Hippocampal formation (tissue), 2 donors: ENCODE measurements at regions not wholly inside any gene's neighbourhood (a gene's known extent, or its start where the extent isn't known, plus 50 kb on each side); places are given as distances from the start of the nearest gene placed in this dataset.
"Not testable (repeated sequence)": the region's sequence is repeated elsewhere in the genome, so short reads cannot be mapped to it uniquely, and the experiment has no call there.

ENCODE experiments used
- DNase-seq, 2 donors: peaks; one replicate each; lab custom pipeline; 2025; lab: John Stamatoyannopoulos, UW

DNA sequence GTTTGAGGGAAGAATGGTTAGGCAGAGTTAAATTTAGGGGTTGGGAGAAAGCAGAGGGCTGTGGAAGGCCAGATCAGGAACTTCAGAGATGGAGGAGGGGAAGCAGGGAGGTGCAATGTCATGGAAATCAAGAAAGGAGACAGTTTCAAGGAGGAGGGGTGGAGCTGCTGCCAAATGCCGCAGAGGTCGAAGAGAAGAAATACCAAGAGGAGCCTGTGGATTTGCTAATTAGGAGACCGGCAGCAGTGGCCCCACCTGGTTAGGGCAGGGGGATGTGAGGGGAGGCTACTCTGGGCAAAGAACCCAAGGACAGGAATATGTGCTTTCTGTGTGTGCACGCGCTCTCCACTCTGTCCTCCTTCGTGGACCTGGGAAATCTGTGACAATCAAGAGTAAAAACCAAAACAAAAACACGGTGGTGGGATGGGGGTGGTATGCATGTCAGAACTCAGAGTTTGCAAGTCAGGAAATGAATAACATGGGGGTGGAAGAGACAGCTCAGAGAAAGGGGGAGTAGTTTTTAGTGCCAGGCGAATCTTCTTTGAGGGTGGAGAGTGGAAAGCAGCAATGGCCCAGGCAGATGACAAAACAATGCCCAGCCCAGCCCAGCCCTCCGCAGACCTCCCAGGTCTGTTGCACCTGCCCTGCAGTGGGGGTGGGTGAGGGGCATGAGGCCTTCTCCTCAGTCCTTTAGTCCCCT is 102.9 kb upstream of the PAX2 start:
- DNase-seq, result no peak

GRCh38 chr10:100645091-100645490 is 100.3 kb upstream of the PAX2 start:
- no peak for DNase-seq

GRCh38 chr10:100645613-100646392 is 99.6 kb upstream of the PAX2 start:
- DNase-seq, result no peak

- no peak for DNase-seq
Observed at GRCh38 chr10:100647928-100648327, 97.5 kb upstream of the PAX2 start.

GRCh38 chr10:100650693-100651092 is 94.7 kb upstream of the PAX2 start:
- no peak for DNase-seq

DNA sequence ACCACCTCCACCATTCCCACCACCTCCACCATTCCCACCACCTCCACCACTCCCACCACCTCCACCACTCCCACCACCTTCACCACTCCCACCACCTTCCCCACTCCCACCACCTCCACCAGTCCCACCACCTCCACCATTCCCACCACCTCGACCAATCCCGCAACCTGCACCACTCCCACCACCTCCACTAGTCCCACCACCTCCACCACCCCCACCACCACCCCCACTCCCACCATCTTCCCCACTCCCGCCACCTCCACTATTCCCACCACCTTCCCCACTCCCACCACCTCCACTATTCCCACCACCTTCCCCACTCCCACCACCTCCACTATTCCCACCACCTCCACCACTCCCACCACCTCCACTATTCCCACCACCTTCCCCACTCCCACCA is 94.3 kb upstream of the PAX2 start:
- DNase-seq, result not testable (repeated sequence)

GRCh38 chr10:100651916-100652315 is 93.5 kb upstream of the PAX2 start:
- no peak for DNase-seq

DNA sequence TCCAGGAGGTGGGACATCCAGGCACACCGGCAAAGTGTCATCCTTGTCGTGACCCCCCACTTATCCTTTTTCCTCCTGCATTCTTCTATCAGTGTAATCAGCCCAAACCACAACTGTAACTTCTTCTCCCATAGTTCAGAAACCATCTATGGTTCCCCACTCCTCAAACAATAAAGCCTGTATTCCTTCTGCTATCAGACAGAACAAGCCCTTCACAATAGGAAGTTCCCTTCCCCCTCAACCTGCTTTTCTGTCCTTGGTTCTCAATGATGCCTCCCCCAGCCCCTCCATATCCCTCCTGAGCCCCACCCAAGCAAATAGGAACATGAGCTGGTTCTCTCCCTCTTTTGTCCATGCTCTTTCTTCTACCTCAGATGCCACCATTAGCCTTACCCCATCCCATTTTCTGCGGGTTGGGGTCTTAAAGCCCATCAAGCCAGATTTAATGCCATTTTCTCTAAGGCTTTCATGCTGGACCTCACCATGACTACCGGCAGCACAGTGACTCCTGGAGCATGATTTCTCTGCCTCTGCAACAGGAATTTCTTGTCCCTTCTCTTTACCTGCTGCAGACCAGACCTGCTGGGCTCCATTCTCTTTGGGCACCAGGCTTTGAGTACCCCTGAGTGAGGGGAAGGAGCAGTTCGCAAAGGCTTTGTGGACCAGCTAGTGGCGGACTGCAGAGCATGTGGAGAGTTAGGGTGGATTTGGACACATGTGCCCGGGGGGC is 92.8 kb upstream of the PAX2 start:
- no peak for DNase-seq

GRCh38 chr10:100653238-100653956 is 92.0 kb upstream of the PAX2 start:
- no peak for DNase-seq

- no peak for DNase-seq
Observed at GRCh38 chr10:100653957-100654781, 91.2 kb upstream of the PAX2 start.

DNA sequence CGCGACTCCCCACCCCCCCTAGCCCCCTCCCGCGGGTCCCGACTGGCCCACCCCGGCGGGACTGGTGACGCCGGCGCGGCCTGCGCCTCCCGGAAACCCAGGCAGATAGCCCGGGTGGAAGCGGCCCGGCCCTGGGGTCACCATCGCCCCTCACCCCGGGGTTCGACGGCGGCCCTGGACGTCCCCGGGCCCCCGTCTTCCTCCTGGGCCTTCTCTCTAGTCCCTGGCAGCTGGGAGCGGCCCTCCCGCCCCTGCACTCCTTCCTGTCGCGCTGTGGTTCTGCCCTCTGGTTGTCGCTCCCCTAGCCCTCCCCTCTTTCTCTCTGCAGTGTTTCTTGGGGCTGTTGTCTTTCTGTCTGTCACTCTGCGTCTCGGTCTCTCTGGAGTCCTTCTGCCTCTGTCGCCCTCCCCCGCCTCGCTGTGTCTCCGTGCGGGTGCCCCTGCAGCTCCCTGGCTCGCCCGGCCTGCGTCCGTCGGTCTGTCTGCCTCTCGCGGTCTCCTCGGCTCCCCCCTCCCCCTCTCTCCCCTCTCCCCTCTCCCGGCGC is 90.5 kb upstream of the PAX2 start:
- DNase-seq, result no peak

- no peak for DNase-seq
Observed at GRCh38 chr10:100655326-100655759, 90.0 kb upstream of the PAX2 start.

- no peak for DNase-seq
Observed at GRCh38 chr10:100655760-100656421, 89.5 kb upstream of the PAX2 start.

DNA sequence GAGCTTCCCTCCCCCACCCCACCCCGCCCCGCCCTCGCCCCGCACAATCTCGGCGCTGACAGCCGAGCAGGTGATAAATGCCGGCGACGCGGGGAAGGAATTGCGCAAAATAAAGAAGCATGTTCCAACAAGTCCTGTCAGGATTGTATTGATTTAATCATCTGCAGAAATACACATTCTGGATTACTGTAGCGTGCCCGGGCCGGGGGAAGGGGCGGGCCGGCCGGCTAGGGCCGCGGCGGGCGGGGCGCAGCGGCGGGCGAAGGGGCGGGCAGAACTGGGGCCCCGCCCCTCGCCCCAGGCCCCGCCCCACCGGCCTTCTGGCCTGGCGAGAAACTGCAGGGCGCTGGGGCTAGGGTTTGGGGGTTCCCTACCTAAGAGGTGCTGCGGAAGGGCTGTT is 88.9 kb upstream of the PAX2 start:
- no peak for DNase-seq

- DNase-seq, result no peak
Observed at GRCh38 chr10:100658269-100658668, 87.1 kb upstream of the PAX2 start.

DNA sequence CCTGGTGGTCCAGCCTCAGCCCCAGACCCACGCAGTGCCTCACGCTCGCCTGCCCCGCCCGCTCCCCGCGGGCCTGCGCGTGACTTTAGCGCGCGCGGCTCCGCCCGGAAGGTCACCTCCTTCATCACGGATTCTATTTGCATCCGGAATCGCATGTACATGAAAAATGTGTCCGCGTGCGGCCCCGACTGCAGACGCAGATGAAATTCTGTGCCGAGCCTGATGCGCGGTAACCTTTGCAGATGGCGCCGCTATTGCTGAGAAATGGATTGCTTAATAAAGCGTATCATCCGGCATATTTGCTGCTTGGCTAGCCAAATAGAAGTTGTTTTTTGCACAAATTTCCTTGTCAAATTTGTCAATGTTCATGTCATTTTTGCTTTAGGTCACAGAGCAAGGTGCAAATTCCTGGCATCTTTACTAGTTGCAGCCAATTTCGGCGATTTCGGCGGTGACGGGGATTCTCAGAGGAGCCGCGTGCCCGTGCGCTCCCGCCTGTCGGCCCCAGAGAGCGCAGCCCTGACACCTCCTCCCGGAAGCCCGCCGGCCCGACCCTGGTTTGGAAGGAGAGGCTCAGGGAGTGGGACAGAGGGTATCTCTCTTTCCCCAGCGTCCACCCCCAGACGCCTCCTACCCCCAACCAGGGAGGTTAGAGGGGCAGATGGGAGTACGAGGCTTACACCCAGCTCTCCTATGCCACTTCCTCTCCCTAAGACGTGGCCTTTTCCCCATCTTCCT is 85.9 kb upstream of the PAX2 start:
- DNase-seq, result no peak

DNA sequence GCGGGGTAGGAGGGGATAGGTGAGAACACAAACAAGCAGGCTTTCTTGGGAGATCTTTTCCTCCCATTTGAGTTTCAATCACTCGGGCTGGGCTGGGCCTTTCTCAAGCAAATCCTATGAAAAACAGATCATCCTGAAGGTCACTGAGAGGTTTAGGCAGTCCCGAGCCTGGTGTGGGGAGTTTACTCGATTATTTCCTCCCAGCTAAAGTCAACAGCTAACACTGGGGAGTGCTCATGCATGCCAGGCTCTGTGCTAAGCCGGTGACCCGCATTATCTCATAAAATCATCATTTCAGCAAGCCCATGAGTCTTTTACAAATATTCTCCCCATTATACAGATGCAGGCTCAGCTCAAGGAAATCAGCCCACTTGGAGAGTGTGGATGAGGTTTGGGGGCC is 85.0 kb upstream of the PAX2 start:
- DNase-seq, result no peak

DNA sequence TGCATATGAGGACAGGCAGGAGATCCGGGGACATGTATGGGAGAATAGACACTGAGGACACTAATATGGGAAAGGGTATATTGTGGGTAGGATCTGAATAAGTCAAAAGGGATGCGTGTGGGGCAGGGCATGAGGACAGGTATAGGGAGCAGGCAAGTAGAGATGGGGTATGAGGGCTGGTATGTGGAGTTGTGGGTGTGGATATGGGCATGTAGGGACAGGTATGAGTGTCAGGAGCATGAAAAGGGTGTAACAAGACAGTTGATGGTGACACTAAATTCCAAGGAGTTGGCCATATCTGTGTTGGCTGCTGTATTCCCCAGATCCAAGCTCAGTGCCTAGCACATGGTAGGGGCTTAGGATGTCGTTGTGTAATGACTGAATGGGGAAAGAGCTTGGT is 84.4 kb upstream of the PAX2 start:
- DNase-seq, result no peak

DNA sequence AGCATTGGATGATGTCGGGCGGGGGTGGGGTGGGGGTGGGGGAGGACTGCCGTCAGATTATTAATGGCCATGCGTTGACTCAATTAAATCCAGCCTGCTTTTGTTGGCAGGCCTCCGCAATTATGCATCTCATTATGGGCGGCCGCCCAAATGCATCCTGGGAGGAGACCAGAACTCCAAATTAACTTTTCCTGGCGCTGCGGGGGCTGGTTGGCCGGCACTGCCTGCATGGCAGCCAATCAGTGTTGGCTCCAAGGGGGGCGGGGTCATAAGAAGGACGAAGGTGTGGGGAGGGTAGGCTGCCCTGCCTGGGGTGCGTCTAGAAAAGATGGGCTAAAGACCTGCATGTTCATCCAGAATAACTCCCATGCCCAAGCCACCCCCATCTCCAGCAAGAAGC is 83.9 kb upstream of the PAX2 start:
- no peak for DNase-seq

DNA sequence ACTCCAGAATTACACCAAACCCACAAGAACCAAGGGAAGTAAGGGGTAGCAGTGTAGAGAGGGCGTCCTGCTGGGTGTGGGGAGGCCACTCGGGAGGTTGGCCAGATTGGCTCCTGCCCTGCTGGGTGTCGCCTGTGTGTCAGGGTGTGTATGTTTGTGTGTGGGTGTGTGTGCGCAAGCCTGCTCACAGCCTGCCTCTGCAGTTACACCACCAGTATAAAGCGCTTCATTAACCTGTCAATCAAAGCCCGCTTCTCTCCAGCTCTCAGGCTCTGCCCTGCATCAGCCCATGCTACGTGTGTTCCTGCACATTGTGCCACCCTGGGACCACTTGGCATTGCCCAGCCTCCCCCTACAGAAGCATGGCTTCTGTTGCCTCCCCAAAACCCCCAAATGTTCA is 83.3 kb upstream of the PAX2 start:
- DNase-seq, result no peak
